SK-N-SH treated with all-trans-retinoic acid at 6 μM for 48 hours (cell line): ENCODE measurements at regions not wholly inside any gene's neighbourhood (a gene's known extent, or its start where the extent isn't known, plus 50 kb on each side); places are given as distances from the start of the nearest gene placed in this dataset.

Source experiments
- ISL1 ChIP-seq: fragments of 250-450 bp; sonication (Bioruptor Pico); IDR thresholded peaks from 2 replicates; pipeline ENCODE4 v2.1.2; 2022; ENCODE audit warnings: mild to moderate bottlenecking, moderate library complexity
- SNAI2 ChIP-seq: fragments of 250-450 bp; sonication (Bioruptor Pico); IDR thresholded peaks from 2 replicates; pipeline ENCODE4 v1.5.0; 2020; ENCODE audit warnings: mild to moderate bottlenecking, moderate library complexity
- TF ChIP-seq, protein P1 (sequence below): fragments of 250-450 bp; sonication (Bioruptor Pico); IDR thresholded peaks from 2 replicates; pipeline ENCODE4 v1.8.0; 2021; ENCODE audit warnings: low read depth, mild to moderate bottlenecking, moderate library complexity, borderline replicate concordance
- TF ChIP-seq, protein P2 (sequence below): fragments of 250-450 bp; sonication (Bioruptor Pico); IDR thresholded peaks from 2 replicates; pipeline ENCODE4 v1.5.1; 2020; ENCODE audit warnings: low read depth, mild to moderate bottlenecking, moderate library complexity

DNA sequence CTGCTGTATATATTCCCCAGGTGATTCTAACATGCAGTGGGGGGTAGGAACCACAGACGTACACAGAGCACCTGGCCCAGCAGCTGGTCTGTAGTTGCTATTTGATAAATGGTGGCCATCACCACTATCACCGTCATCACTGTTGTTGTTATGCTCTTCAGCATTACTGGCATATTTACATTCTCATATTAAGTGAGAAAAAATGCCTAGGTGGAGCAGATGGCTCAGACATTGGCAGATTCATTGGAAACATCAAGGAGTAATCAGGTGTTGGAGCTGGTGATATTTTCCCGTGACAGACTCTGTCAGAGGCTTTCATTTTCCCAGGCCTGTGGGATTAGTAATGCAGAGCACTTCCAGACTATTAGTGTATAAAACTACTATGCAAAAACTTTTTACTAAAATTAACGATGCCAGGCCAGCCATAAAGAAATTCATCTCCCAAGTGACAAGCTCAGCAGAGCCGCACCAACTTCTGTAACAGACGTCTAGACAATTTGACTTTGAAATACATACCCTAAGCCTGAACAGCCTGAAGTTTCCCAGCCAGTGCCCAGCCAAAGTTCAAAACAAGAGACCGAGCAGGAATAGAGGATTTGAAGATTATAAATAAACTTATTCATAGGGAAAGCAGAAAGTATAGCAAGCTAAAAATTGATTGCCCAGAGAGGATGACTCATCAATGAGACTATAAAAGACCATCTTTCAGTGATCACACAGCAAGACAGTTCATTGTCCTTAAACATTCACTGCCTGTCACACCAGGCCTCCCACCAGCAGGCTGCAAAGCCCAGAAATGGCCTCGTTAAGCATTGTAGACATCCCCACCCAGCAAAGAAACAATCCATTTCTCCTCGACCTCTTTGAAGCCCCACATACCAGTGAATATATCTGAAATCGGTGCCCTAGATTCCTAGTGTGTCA lies 247.4 kb upstream of the CHAC2 start:
- TF ChIP-seq SNAI2 (CRISPR knock-in tag) (no peak), ISL1 (no peak)
- TF ChIP-seq, protein P1, sequence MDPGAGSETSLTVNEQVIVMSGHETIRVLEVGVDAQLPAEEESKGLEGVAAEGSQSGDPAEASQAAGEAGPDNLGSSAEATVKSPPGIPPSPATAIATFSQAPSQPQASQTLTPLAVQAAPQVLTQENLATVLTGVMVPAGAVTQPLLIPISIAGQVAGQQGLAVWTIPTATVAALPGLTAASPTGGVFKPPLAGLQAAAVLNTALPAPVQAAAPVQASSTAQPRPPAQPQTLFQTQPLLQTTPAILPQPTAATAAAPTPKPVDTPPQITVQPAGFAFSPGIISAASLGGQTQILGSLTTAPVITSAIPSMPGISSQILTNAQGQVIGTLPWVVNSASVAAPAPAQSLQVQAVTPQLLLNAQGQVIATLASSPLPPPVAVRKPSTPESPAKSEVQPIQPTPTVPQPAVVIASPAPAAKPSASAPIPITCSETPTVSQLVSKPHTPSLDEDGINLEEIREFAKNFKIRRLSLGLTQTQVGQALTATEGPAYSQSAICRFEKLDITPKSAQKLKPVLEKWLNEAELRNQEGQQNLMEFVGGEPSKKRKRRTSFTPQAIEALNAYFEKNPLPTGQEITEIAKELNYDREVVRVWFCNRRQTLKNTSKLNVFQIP (CRISPR knock-in tag), result no peak
- TF ChIP-seq, protein P2, sequence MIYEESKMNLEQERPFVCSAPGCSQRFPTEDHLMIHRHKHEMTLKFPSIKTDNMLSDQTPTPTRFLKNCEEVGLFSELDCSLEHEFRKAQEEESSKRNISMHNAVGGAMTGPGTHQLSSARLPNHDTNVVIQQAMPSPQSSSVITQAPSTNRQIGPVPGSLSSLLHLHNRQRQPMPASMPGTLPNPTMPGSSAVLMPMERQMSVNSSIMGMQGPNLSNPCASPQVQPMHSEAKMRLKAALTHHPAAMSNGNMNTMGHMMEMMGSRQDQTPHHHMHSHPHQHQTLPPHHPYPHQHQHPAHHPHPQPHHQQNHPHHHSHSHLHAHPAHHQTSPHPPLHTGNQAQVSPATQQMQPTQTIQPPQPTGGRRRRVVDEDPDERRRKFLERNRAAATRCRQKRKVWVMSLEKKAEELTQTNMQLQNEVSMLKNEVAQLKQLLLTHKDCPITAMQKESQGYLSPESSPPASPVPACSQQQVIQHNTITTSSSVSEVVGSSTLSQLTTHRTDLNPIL, result no peak
